HUES64 (cell line): ENCODE measurements at regions not wholly inside any gene's neighbourhood (a gene's known extent, or its start where the extent isn't known, plus 50 kb on each side); places are given as distances from the start of the nearest gene placed in this dataset.

Experiments used
- H3K27ac ChIP-seq: 2 replicates; pipeline ENCODE4 v1.7.0; 2013; ENCODE audit warnings: low read depth, low read length, inconsistent platforms
- H3K27me3 ChIP-seq: 2 replicates; pipeline ENCODE4 v1.6.1; 2013; ENCODE audit warnings: mild to moderate bottlenecking, low read length; ENCODE audit not compliant: insufficient read depth
- H3K36me3 ChIP-seq: 2 replicates; pipeline ENCODE4 v1.6.1; 2013; ENCODE audit warnings: mild to moderate bottlenecking, low read length; ENCODE audit not compliant: insufficient read depth
- H3K4me1 ChIP-seq: 2 replicates; pipeline ENCODE4 v1.6.1; 2013; ENCODE audit warnings: mild to moderate bottlenecking, low read length, moderate library complexity; ENCODE audit not compliant: insufficient read depth
- H3K4me3 ChIP-seq: 2 replicates; pipeline ENCODE4 v1.5.1; 2013; ENCODE audit warnings: mild to moderate bottlenecking, low read length, moderate library complexity
- H3K9ac ChIP-seq: 2 replicates; pipeline ENCODE4 v1.6.1; 2013; ENCODE audit warnings: mild to moderate bottlenecking, low read depth, low read length
- H3K9me3 ChIP-seq: 2 replicates; pipeline ENCODE4 v1.6.1; 2013; ENCODE audit warnings: low read depth, low read length; ENCODE audit not compliant: insufficient read depth
- WGBS: fragments of 150-250, 120-280 bp; methylation state at CpG from one replicate; pipeline ENCODE4 v1.1.7; 2013; ENCODE audit warnings: missing lambda C conversion rate; 5-methylcytosine and 5-hydroxymethylcytosine counted together

DNA sequence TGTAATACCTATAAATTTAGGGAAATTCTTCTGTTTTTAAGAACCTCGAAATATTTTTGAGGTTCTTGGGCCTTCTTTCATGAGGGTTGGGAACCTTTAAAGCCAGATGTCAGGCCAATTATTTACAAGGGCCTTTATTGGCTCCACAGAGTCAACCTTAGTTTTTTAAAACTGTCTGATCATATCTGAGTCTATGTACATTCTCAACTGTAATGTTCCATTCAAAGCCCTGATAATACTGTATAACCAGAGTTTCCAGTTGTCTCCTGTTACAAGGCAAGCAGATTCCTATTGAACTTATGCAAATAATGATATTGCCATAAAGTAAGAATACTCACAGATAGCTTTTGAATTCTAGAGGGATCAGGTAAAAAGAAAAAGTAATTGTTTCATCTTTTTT lies 545.5 kb downstream of the EPM2A start:
- Histone ChIP-seq H3K36me3 (no peaks in the 10 kb centered on the region), H3K4me1 (peaks cover 4% of the 10 kb centered on the region; the same call in 1 of the 2 replicates), H3K4me3 (no peak overlapping the region), H3K27ac (no peak overlapping the region), H3K9me3 (no peaks in the 10 kb centered on the region), H3K9ac (no peak overlapping the region), H3K27me3 (no peaks in the 10 kb centered on the region)
- WGBS, result 93% methylated on average over 1 of the region's 1 CpG

DNA sequence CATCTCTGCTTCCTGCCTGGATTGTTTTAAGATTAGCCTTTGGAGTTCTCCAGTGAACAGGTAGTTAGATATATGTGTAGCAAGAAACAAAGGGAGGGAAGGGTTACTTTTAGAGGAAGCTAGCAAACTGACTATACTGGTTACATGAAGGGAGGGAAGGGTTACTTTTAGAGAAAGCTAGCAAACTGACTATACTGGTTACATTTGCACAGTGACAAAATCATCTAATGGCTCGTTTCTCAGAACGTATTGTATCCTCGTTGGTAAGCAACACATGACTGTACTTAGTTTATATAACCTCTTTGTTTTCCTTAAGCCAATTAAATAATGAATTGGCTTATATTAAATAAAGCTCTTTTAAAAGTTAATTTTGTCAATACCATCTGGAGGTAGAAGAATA lies 540.9 kb downstream of the EPM2A start:
- no peaks in the 10 kb centered on the region for H3K27me3 ChIP-seq
- WGBS, result 97% methylated on average over 3 of the region's 3 CpGs
- no peaks in the 10 kb centered on the region for H3K9me3 ChIP-seq
- H3K4me1 ChIP-seq, result no peaks in the 10 kb centered on the region
- H3K9ac ChIP-seq, result no peak overlapping the region
- no peak overlapping the region for H3K27ac ChIP-seq
- no peak overlapping the region for H3K4me3 ChIP-seq
- no peaks in the 10 kb centered on the region for H3K36me3 ChIP-seq

DNA sequence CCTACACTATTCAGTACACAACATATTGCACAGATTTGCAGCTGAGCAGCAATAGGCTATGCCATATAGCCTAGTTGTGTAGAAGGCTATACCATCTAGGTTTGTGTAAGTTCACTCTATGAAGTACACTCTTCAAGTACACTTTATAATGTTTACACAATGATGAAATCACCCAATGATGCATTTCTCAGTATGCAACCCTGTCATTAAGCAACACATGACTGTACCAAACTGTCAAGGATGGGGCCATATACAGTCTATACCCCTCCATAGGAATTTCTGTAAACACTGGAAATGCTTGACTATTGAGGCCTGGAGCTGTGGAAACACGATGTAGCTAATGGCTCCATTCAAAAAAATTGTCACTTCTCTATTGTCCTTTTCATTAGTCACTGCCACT lies 535.4 kb downstream of the EPM2A start:
- no peaks in the 10 kb centered on the region for H3K36me3 ChIP-seq
- H3K4me1 ChIP-seq, result no peaks in the 10 kb centered on the region
- no peak overlapping the region for H3K4me3 ChIP-seq
- H3K27me3 ChIP-seq, result no peaks in the 10 kb centered on the region
- 86% methylated on average over 1 of the region's 1 CpG for WGBS
- no peak overlapping the region for H3K9ac ChIP-seq
- no peaks in the 10 kb centered on the region for H3K9me3 ChIP-seq
- H3K27ac ChIP-seq, result no peak overlapping the region

DNA sequence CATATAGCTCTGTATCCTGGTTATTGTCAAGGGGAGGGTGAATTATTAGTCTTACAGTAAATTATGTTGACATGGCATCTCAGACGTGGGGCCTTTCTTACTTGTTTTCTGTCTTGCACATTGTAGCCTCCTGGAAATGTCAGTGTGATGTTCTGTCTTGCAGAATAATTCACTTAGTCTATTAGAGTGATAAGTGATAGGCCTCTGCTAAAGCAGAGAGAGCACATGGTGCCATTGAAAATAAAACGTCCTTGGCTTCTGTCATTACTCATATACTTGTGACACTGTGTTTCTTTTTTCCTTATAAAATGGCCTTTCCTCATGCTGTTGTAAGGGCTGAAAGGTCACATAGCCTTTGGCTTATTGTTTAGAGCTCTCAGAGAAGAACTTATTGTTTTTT lies 531.0 kb downstream of the EPM2A start:
- Histone ChIP-seq H3K9ac (no peak overlapping the region), H3K4me3 (no peak overlapping the region), H3K9me3 (no peaks in the 10 kb centered on the region), H3K27me3 (no peaks in the 10 kb centered on the region), H3K27ac (no peak overlapping the region), H3K4me1 (no peaks in the 10 kb centered on the region), H3K36me3 (no peaks in the 10 kb centered on the region)
- 88% methylated on average over 2 of the region's 2 CpGs for WGBS

- Histone ChIP-seq H3K4me1 (no peaks in the 10 kb centered on the region), H3K36me3 (no peaks in the 10 kb centered on the region), H3K9ac (no peak overlapping the region), H3K27ac (no peak overlapping the region), H3K4me3 (no peak overlapping the region), H3K27me3 (no peaks in the 10 kb centered on the region), H3K9me3 (no peaks in the 10 kb centered on the region)
- 95% methylated on average over 7 of the region's 7 CpGs for WGBS
Observed at GRCh38 chr6:145206247-145206907, 528.9 kb downstream of the EPM2A start.

GRCh38 chr6:145208474-145208873 lies 526.8 kb downstream of the EPM2A start:
- no peaks in the 10 kb centered on the region for H3K9me3 ChIP-seq

GRCh38 chr6:145209272-145209671 lies 526.0 kb downstream of the EPM2A start:
- H3K27ac ChIP-seq, result no peak overlapping the region
- WGBS, result 94% methylated on average over 1 of the region's 2 CpGs
- H3K9me3 ChIP-seq, result no peaks in the 10 kb centered on the region

More at GRCh38 chr6:145208474-145208873, 526.8 kb downstream of the EPM2A start:
- no peaks in the 10 kb centered on the region for H3K4me1 ChIP-seq
- H3K27me3 ChIP-seq, result no peaks in the 10 kb centered on the region
- no peaks in the 10 kb centered on the region for H3K36me3 ChIP-seq
- WGBS, result 93% methylated on average over 1 of the region's 1 CpG
- H3K9ac ChIP-seq, result no peak overlapping the region
- no peak overlapping the region for H3K4me3 ChIP-seq
- H3K27ac ChIP-seq, result no peak overlapping the region

GRCh38 chr6:145212813-145213212 lies 522.5 kb downstream of the EPM2A start:
- no peaks in the 10 kb centered on the region for H3K9me3 ChIP-seq
- H3K36me3 ChIP-seq, result no peaks in the 10 kb centered on the region
- no peaks in the 10 kb centered on the region for H3K27me3 ChIP-seq
- H3K4me3 ChIP-seq, result no peak overlapping the region
- H3K4me1 ChIP-seq, result no peaks in the 10 kb centered on the region
- no peak overlapping the region for H3K27ac ChIP-seq
- no peak overlapping the region for H3K9ac ChIP-seq

More at GRCh38 chr6:145209272-145209671, 526.0 kb downstream of the EPM2A start:
- no peak overlapping the region for H3K9ac ChIP-seq
- H3K36me3 ChIP-seq, result no peaks in the 10 kb centered on the region
- no peaks in the 10 kb centered on the region for H3K4me1 ChIP-seq
- H3K27me3 ChIP-seq, result no peaks in the 10 kb centered on the region
- no peak overlapping the region for H3K4me3 ChIP-seq

GRCh38 chr6:145213614-145214013 lies 521.7 kb downstream of the EPM2A start:
- no peaks in the 10 kb centered on the region for H3K9me3 ChIP-seq
- WGBS, result 88% methylated on average over 3 of the region's 3 CpGs

GRCh38 chr6:145214570-145214969 lies 520.8 kb downstream of the EPM2A start:
- Histone ChIP-seq H3K27me3 (no peaks in the 10 kb centered on the region), H3K9ac (no peak overlapping the region), H3K4me1 (no peaks in the 10 kb centered on the region), H3K4me3 (no peak overlapping the region), H3K27ac (no peak overlapping the region), H3K36me3 (no peaks in the 10 kb centered on the region), H3K9me3 (no peaks in the 10 kb centered on the region)
- no CpG with 5 or more reads among the region's 2 CpGs for WGBS

More at GRCh38 chr6:145213614-145214013, 521.7 kb downstream of the EPM2A start:
- no peak overlapping the region for H3K9ac ChIP-seq
- no peaks in the 10 kb centered on the region for H3K36me3 ChIP-seq
- no peak overlapping the region for H3K27ac ChIP-seq
- H3K27me3 ChIP-seq, result no peaks in the 10 kb centered on the region
- H3K4me3 ChIP-seq, result no peak overlapping the region
- H3K4me1 ChIP-seq, result no peaks in the 10 kb centered on the region

- Histone ChIP-seq H3K27me3 (no peaks in the 10 kb centered on the region), H3K9ac (no peak overlapping the region)
- 80% methylated on average over 1 of the region's 3 CpGs for WGBS
Observed at GRCh38 chr6:145224450-145224849, 510.9 kb downstream of the EPM2A start.

GRCh38 chr6:145225500-145225899 lies 509.8 kb downstream of the EPM2A start:
- Histone ChIP-seq H3K36me3 (no peaks in the 10 kb centered on the region), H3K27ac (no peak overlapping the region), H3K4me1 (no peaks in the 10 kb centered on the region), H3K27me3 (no peaks in the 10 kb centered on the region), H3K4me3 (no peak overlapping the region), H3K9me3 (no peaks in the 10 kb centered on the region), H3K9ac (no peak overlapping the region)
- WGBS, result 90% methylated on average over 2 of the region's 3 CpGs

More at GRCh38 chr6:145224450-145224849, 510.9 kb downstream of the EPM2A start:
- Histone ChIP-seq H3K36me3 (no peaks in the 10 kb centered on the region), H3K4me1 (no peaks in the 10 kb centered on the region), H3K27ac (no peak overlapping the region), H3K4me3 (no peak overlapping the region), H3K9me3 (no peaks in the 10 kb centered on the region)
